ENCODE measurements at regions not wholly inside any gene's neighbourhood (a gene's known extent, or its start where the extent isn't known, plus 50 kb on each side); places are given as distances from the start of the nearest gene placed in this dataset.

GRCh38 chr6:140061110-140062042 lies 686.9 kb upstream of the CITED2 start:
- DNase-seq, result no peak

GRCh38 chr6:140059947-140060346 lies 685.5 kb upstream of the CITED2 start:
- no peak for DNase-seq

DNA sequence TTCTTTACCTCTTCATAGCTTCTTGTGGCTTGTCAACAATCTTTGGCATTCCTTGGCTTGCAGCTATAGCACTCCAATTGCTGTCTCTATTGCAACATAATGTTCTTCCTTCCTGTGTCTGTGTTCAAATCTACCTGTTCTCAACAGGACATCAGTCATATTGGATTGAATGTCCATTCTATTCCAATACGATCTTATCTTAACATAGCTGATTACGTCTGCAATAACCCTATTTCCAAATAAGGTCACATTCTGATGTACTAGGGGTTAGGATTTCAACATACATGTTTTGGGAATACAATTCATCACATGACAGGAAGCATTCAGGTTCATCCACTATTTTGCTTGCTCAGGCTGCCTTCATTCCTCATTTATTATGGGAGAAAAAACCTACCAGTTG lies 684.4 kb upstream of the CITED2 start:
- no peak for DNase-seq

GRCh38 chr6:140052736-140053729 lies 678.6 kb upstream of the CITED2 start:
- no peak for DNase-seq

- no peak for DNase-seq
Observed at GRCh38 chr6:140051521-140052512, 677.4 kb upstream of the CITED2 start.

DNA sequence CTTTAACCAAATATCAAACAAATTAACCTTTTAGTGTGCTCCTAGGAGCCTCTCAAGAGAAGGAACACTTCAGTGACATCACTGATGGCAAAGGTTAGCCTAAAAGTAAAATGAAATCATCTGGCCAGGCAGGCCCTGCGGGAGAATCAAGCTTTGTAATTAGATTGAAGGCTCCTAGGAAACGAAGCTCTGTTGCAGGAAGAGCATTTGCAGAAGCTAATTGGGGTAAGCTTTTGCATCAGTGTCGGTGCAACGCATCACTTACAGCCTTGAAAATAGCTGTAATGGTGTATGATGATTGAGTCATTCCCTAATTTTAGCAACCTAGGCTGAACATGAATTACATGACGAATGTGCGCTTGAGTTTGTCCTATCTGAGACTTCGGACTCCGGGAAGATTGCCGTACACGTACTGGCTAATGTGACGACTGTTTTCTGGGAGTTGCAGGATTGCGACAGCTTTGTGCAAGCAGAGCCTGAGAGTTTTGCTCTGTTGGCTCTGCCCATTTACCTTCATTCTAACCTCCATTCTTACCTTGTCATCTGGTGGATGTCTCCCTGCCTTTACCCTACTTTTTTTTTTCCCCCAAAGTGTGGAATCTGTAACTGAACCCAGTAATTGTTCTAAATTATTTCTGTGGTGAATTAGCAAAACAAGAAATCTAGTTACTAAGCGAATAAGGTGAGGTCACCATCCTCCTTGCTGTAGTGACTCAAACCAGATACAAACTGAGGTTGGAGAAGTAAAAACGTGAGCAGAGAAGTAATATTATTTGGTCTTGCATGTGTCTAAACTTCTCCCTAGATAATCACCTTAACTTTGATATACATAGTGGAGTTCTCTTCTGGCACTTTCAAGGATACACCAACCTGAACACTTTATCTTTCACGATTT lies 675.9 kb upstream of the CITED2 start:
- DNase-seq, result no peak

GRCh38 chr6:140049251-140049650 lies 674.8 kb upstream of the CITED2 start:
- DNase-seq, result no peak

DNA sequence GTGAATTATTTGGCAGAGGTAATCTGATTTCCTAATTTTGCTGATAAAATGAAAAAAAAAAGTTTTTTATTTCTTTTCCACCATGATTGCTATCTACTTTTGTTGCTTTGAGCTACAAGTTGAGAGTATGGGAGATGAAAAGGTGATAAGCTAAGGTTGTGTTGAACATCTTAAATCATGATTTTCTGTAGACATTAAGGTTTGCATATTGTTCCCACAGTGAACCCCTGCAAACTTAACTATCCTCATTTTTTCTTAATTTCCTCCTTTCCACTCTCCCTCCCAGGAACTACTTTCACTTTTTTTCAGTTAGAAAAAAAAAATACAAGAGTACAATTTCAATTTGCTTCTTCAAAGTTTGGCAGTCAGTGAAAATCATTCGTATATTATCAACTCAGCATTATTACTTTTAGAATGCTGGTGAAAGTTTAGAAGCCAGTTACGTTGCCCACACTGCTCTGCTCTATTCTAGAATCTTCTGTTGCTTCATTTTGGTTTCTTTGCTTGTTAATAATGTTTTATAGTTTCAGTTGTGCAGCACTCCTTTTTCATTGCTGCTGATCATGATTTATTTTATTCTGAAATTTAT lies 673.8 kb upstream of the CITED2 start:
- no peak for DNase-seq

- DNase-seq, result no peak
Observed at GRCh38 chr6:140047321-140047720, 672.9 kb upstream of the CITED2 start.

- no peak for DNase-seq
Observed at GRCh38 chr6:140046016-140046632, 671.7 kb upstream of the CITED2 start.

- DNase-seq, result no peak
Observed at GRCh38 chr6:140045116-140045515, 670.7 kb upstream of the CITED2 start.

DNA sequence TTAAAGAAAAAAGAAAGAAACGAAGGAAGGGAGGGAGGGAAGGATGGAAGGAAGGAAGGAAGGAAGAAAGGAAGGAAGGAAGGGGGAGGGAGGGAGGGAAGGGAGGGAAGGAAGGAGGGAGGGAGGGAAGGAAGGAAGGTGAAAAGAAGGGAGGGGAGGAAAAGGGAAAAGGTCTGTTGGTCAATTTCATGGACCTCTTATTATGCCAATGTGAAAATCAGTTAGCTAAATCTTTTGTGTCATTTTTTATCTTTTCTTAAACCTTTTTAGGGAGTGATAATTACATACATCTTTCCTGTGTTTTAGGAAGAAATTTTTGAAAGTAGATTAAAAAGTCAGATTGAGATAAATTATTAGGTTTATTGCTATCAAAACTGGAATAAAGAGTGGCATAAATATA lies 670.2 kb upstream of the CITED2 start:
- no peak for DNase-seq

- DNase-seq, result no peak
Observed at GRCh38 chr6:140043762-140044378, 669.4 kb upstream of the CITED2 start.

GRCh38 chr6:140043357-140043756 lies 668.9 kb upstream of the CITED2 start:
- peak in 1 of 2 donors; percentile 71 for DNase-seq

- DNase-seq, result no peak
Observed at GRCh38 chr6:140041571-140042332, 667.3 kb upstream of the CITED2 start.

- no peak for DNase-seq
Observed at GRCh38 chr6:140041056-140041455, 666.6 kb upstream of the CITED2 start.

GRCh38 chr6:140040396-140040795 lies 665.9 kb upstream of the CITED2 start:
- DNase-seq, result no peak

DNA sequence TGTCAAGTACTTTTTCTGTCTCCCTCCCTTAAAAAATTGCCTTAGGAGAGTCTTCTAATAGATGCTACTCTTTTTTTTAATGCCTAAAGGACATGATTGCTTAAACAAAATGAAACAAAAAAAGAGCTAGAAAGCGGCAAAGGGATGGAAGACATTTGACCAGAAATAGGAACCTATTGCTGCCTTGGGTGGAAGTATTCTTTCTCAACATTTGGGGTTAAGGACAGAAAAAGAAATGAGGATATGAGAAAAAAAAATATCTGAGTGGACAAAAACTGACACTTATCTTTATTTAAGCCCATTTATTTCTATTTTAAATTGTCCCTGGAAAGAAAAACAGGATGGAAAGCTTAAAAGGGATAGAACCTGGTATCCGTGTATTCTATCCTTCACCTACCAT lies 664.9 kb upstream of the CITED2 start:
- peak in 1 of 2 donors; percentile 9 for DNase-seq

- DNase-seq, result no peak
Observed at GRCh38 chr6:140036196-140036595, 661.7 kb upstream of the CITED2 start.
